IMR-90 (cell line): ENCODE measurements at regions not wholly inside any gene's neighbourhood (a gene's known extent, or its start where the extent isn't known, plus 50 kb on each side); places are given as distances from the start of the nearest gene placed in this dataset.

Experiments used
- ATAC-seq: fragments of 200-7000 bp; cut with Tn5 transposase; 2 replicates; pipeline ENCODE4 v1.9.1; 2020; ENCODE audit warnings: low read depth, mild to moderate bottlenecking, moderate library complexity
- BruUV-seq: library from RNA; stranded (reverse); fragments of 400-500 nt; replicated peaks from 2 replicates; lab custom pipeline; 2021; lab: Mats Ljungman, UMichigan
- CTCF ChIA-PET: fragments of 300-600 bp; formaldehyde crosslinking; extraction: SDS; loops from one replicate; lab custom pipeline; 2021; ENCODE audit warnings: antibody characterized with exemption; lab: Yijun Ruan, JAX
- POLR2A ChIA-PET: fragments of 300-600 bp; sonication (Branson Sonifier 250); formaldehyde crosslinking; loops from one replicate; lab custom pipeline; 2022; ENCODE audit warnings: antibody characterized with exemption; ENCODE audit not compliant: unreplicated experiment; lab: Charles Lee
- DNase-seq: peaks from one replicate; pipeline ENCODE4 v3.0.0; 2013
- H2AFZ ChIP-seq: replicated peaks from 2 replicates; pipeline ENCODE3; 2013; ENCODE audit warnings: low read length, mild to moderate bottlenecking; ENCODE audit not compliant: poor library complexity
- H2AK5ac ChIP-seq: 2 replicates; pipeline ENCODE4 v1.6.1; 2013; ENCODE audit warnings: low read depth, low read length, inconsistent platforms
- H2AK9ac ChIP-seq: replicated peaks from 2 replicates; pipeline ENCODE3; 2013; ENCODE audit warnings: mild to moderate bottlenecking, low read depth, low read length, moderate library complexity; ENCODE audit not compliant: poor library complexity
- H2BK120ac ChIP-seq: 2 replicates; pipeline ENCODE4 v1.6.1; 2013; ENCODE audit warnings: low read depth, low read length, inconsistent platforms
- H2BK15ac ChIP-seq: 3 replicates; pipeline ENCODE4 v1.6.1; 2013; ENCODE audit warnings: low read depth, low read length, inconsistent platforms
- H2BK20ac ChIP-seq: 2 replicates; pipeline ENCODE4 v1.6.1; 2013; ENCODE audit warnings: low read depth, mild to moderate bottlenecking, inconsistent platforms, low read length, moderate library complexity
- H2BK5ac ChIP-seq: 2 replicates; pipeline ENCODE4 v1.6.1; 2013; ENCODE audit warnings: mild to moderate bottlenecking, low read depth, low read length, inconsistent platforms; ENCODE audit not compliant: poor library complexity, severe bottlenecking
- H3K14ac ChIP-seq: replicated peaks from 2 replicates; pipeline ENCODE4 v1.6.1; 2013; ENCODE audit warnings: low read depth, low read length, inconsistent platforms
- H3K18ac ChIP-seq: 2 replicates; pipeline ENCODE4 v1.6.1; 2013; ENCODE audit warnings: low read depth, low read length, control low read depth
- H3K23ac ChIP-seq: 2 replicates; pipeline ENCODE4 v1.6.1; 2013; ENCODE audit warnings: low read depth, low read length, inconsistent platforms
- H3K27ac ChIP-seq: 2 replicates; pipeline ENCODE4 v1.5.1; 2013; ENCODE audit warnings: mild to moderate bottlenecking, control low read depth, low read length; ENCODE audit not compliant: insufficient read depth
- H3K27me3 ChIP-seq: 2 replicates; pipeline ENCODE4 v1.6.1; 2013; ENCODE audit warnings: low read length; ENCODE audit not compliant: control insufficient read depth, insufficient read depth
- H3K36me3 ChIP-seq: 2 replicates; pipeline ENCODE4 v1.6.1; 2013; ENCODE audit warnings: low read length, mixed read lengths; ENCODE audit not compliant: control insufficient read depth, insufficient read depth
- H3K4ac ChIP-seq: 2 replicates; pipeline ENCODE4 v1.6.1; 2013; ENCODE audit warnings: low read depth, low read length, inconsistent platforms
- H3K4me1 ChIP-seq: 2 replicates; pipeline ENCODE4 v1.6.1; 2013; ENCODE audit warnings: low read length, mixed read lengths; ENCODE audit not compliant: control insufficient read depth, insufficient read depth
- H3K4me2 ChIP-seq: 2 replicates; pipeline ENCODE4 v1.6.1; 2013; ENCODE audit warnings: low read depth, mild to moderate bottlenecking, control low read depth, low read length, moderate library complexity
- H3K4me3 ChIP-seq: 2 replicates; pipeline ENCODE4 v1.5.1; 2013; ENCODE audit warnings: low read depth, mild to moderate bottlenecking, control low read depth, low read length, moderate library complexity; ENCODE audit not compliant: insufficient read depth
- H3K56ac ChIP-seq: 2 replicates; pipeline ENCODE4 v1.6.1; 2013; ENCODE audit warnings: low read length, inconsistent platforms; ENCODE audit not compliant: insufficient read depth; ENCODE audit errors: extremely low read depth
- H3K79me1 ChIP-seq, 2 experiments: 2 replicates each; pipeline ENCODE4 v1.6.1; 2013; ENCODE audit warnings: low read length in 2 of 2, inconsistent platforms in 1 of 2, low read depth in 1 of 2
- H3K9ac ChIP-seq: 2 replicates; pipeline ENCODE4 v1.6.1; 2013; ENCODE audit warnings: low read depth, low read length, control low read depth
- H3K9me1 ChIP-seq: 2 replicates; pipeline ENCODE4 v1.6.1; 2013; ENCODE audit warnings: low read length, inconsistent platforms; ENCODE audit not compliant: insufficient read depth
- H3K9me3 ChIP-seq: 2 replicates; pipeline ENCODE4 v1.6.1; 2013; ENCODE audit warnings: low read length; ENCODE audit not compliant: control insufficient read depth, insufficient read depth
- H4K20me1 ChIP-seq: 2 replicates; pipeline ENCODE4 v1.6.1; 2013; ENCODE audit warnings: low read length, inconsistent platforms; ENCODE audit not compliant: insufficient read depth
- H4K5ac ChIP-seq: 2 replicates; pipeline ENCODE4 v1.6.1; 2013; ENCODE audit warnings: mild to moderate bottlenecking, low read depth, low read length, control low read depth
- H4K8ac ChIP-seq, 2 experiments: 2 replicates each; pipeline ENCODE4 v1.6.1; 2013; ENCODE audit warnings: low read depth in 2 of 2, low read length in 2 of 2, control low read depth in 1 of 2, inconsistent platforms in 1 of 2
- H4K91ac ChIP-seq: 2 replicates; pipeline ENCODE4 v1.6.1; 2013; ENCODE audit warnings: low read depth, low read length, inconsistent platforms; ENCODE audit not compliant: insufficient read depth
- CHD1 ChIP-seq: IDR thresholded peaks from 2 replicates; pipeline ENCODE4 v1.6.1; 2012; ENCODE audit warnings: low read depth, low read length, improper control_type of control experiment
- CTCF ChIP-seq: conservative IDR thresholded peaks from 2 replicates; pipeline ENCODE4 v1.5.1; 2012; ENCODE audit warnings: mild to moderate bottlenecking, low read depth, low read length, improper control_type of control experiment
- ELK1 ChIP-seq: fragments of 150-350 bp; IDR thresholded peaks from 2 replicates; pipeline ENCODE4 v1.6.1; 2016; ENCODE audit warnings: low read depth, mild to moderate bottlenecking, low read length, moderate library complexity, borderline replicate concordance
- FOS ChIP-seq: fragments of 150-350 bp; IDR thresholded peaks from 2 replicates; pipeline ENCODE4 v1.6.1; 2016; ENCODE audit warnings: low read depth, low read length
- MAZ ChIP-seq: IDR thresholded peaks from 2 replicates; pipeline ENCODE4 v1.6.1; 2012; ENCODE audit warnings: low read depth, mild to moderate bottlenecking, low read length, improper control_type of control experiment, moderate library complexity, borderline replicate concordance
- MXI1 ChIP-seq: IDR thresholded peaks from 2 replicates; pipeline ENCODE4 v1.6.1; 2012; ENCODE audit warnings: low read depth, mild to moderate bottlenecking, low read length, moderate library complexity, borderline replicate concordance
- POLR2A ChIP-seq: IDR thresholded peaks from 2 replicates; pipeline ENCODE4 v1.6.1; 2012; ENCODE audit warnings: mild to moderate bottlenecking, low read depth, low read length
- RAD21 ChIP-seq: IDR thresholded peaks from 2 replicates; pipeline ENCODE4 v1.6.1; 2012; ENCODE audit warnings: low read length, improper control_type of control experiment
- RFX5 ChIP-seq: IDR thresholded peaks from 2 replicates; pipeline ENCODE4 v1.8.0; 2012; ENCODE audit warnings: low read depth, mild to moderate bottlenecking, low read length, moderate library complexity
- SMC3 ChIP-seq: fragments of 150-350 bp; IDR thresholded peaks from 2 replicates; pipeline ENCODE4 v1.6.1; 2016; ENCODE audit warnings: low read depth, mild to moderate bottlenecking, antibody characterized with exemption, low read length, moderate library complexity
- WGBS, 2 experiments: methylation state at CpG; one replicate each; pipeline versions ENCODE4 v1.1.5 to v1.1.7; 2013; ENCODE audit warnings: missing lambda C conversion rate in 2 of 2; ENCODE audit not compliant: insufficient read length in 1 of 2; ENCODE audit errors: extremely low coverage in 2 of 2; 5-methylcytosine and 5-hydroxymethylcytosine counted together
- dilution Hi-C: fragments of 300-500 bp; cut with HindIII; formaldehyde crosslinking; loops from one replicate; pipeline ENCODE4 v1.14.3; 2018; ENCODE audit warnings: low sequenced_read_pairs; ENCODE audit not compliant: unreplicated experiment
- in situ Hi-C: fragments of 300-500 bp; cut with MboI; formaldehyde crosslinking; loops from 3 replicates; pipeline ENCODE4 v1.14.3; 2019; ENCODE audit warnings: low sequenced_read_pairs, inconsistent platforms, mixed read lengths
- intact Hi-C: fragments of 100-400 bp; cut with micrococcal nuclease; formaldehyde crosslinking; loops from 2 replicates; pipeline ENCODE4 v1.10.0; 2022

- Histone ChIP-seq H4K91ac (no peak overlapping the region), H3K4me1 (no peaks in the 10 kb centered on the region), H3K18ac (no peak overlapping the region), H3K9me3 (no peaks in the 10 kb centered on the region), H3K27ac (no peak overlapping the region), H2BK5ac (no peak overlapping the region), H2AFZ (no peak overlapping the region), H4K20me1 (no peaks in the 10 kb centered on the region), H3K14ac (no peak overlapping the region), H2BK120ac (no peak overlapping the region), H3K4me2 (no peak overlapping the region), H2AK9ac (no peak overlapping the region), H3K36me3 (no peaks in the 10 kb centered on the region), H2AK5ac (no peak overlapping the region), H3K9ac (no peak overlapping the region), H3K27me3 (no peaks in the 10 kb centered on the region), H3K4ac (no peak overlapping the region), H3K9me1 (no peaks in the 10 kb centered on the region), H4K8ac (no peak overlapping the region), H2BK15ac (no peak overlapping the region), H2BK20ac (no peak overlapping the region), H3K56ac (no peak overlapping the region), H4K5ac (no peak overlapping the region), H3K4me3 (no peak overlapping the region), H3K79me1 (no peaks in the 10 kb centered on the region), H3K23ac (no peak overlapping the region)
- no TSS peak for BruUV-seq
- no peak for TF ChIP-seq MAZ
- no peak for TF ChIP-seq FOS
- TF ChIP-seq CHD1: no peak
- TF ChIP-seq RAD21: no peak
- no peak for TF ChIP-seq RFX5
- no peak for TF ChIP-seq ELK1
- no peak for TF ChIP-seq MXI1
- no peak for TF ChIP-seq SMC3
- no peak for TF ChIP-seq CTCF
- no peak for TF ChIP-seq POLR2A
- in situ Hi-C loops (no loop called here), intact Hi-C loops (no loop called here), dilution Hi-C loops (no loop called here)
- CTCF ChIA-PET: interaction anchor here (0.6 kb wide), 1 partner anchor 30 kb away, joined by 6 read pairs; no protein-coding TSS in a partner anchor
- DNase-seq (peak; percentile 52), ATAC-seq (no peak)
- POLR2A ChIA-PET: no interaction called here
- WGBS, 2 experiments: 68% methylated on average over 2 of the region's 5 CpGs; no CpG with 5 or more reads in 1 of the 2 experiments
Observed at GRCh38 chr2:161077367-161078210, 82.6 kb upstream of the TANK start.
